Activated gamma-delta T cell treated with anti-CD3 and anti-CD28 coated beads, Interleukin-2, amount 50 U/mL, for 16 hours (primary cell): ENCODE measurements at regions not wholly inside any gene's neighbourhood (a gene's known extent, or its start where the extent isn't known, plus 50 kb on each side); places are given as distances from the start of the nearest gene placed in this dataset.
"Not testable (repeated sequence)": the region's sequence is repeated elsewhere in the genome, so short reads cannot be mapped to it uniquely, and the experiment has no call there.

Source experiments
- DNase-seq: peaks from one replicate; pipeline ENCODE4 v3.0.0-alpha.2; 2020; ENCODE audit warnings: low read depth

DNA sequence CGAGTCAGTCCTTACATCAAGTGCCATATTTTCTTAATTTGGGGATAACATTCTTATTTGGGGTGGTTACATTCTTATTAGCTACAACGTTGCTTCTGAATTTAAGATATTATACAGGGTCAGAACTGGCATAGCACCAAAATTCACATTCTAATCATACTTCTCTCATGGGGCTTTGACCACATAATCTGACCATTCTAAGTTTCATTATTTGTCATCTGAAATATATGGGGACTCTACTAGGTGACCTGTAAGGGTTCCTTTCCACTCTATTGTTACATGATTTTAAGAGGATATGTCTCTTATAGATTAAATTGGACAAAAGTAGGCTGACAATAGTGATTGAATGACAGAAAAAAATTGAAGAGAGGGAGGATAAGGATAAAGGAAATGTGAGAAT, 536.5 kb downstream of the KCTD12 start:
- DNase-seq: no peak

GRCh38 chr13:76339649-76340048, 546.6 kb downstream of the KCTD12 start:
- DNase-seq: no peak

DNA sequence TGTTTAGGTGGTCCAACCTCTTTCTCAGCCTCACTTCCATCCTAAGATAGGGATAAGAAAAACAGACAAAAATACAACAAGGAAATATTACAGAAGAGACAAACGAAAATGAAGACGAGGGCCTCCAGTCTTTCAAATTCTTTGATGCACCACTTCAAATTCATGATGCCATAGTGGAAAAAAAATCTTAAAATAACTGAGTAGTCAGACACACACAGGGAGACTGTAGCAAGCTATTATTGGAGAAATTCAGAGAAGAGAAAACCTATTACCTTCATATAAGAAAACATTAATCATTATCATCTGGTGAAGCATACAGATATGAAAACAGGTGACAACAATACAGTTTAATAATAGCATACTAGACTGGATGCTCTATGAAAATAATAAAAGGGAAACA, 548.2 kb downstream of the KCTD12 start:
- DNase-seq: no peak

GRCh38 chr13:76336889-76337844, 549.0 kb downstream of the KCTD12 start:
- no peak for DNase-seq

DNA sequence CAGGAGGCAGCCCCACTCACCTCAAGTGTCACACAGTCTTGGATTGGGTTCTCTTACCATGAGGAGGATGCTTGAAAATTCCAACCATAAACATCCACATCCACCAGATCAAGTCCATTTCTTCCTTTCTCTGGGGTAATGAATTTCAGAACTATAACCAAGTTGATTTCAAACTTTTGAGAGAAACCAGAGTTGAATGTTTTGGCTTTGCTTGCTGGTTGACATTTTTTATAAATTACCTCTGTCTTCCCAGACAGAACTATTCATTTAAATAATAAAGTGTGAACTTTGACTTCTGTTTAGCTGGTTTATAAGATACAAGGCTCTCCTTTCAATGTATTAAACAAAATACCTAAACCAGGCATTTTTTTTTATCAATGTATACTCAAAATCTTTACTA, 550.7 kb downstream of the KCTD12 start:
- DNase-seq: no peak

DNA sequence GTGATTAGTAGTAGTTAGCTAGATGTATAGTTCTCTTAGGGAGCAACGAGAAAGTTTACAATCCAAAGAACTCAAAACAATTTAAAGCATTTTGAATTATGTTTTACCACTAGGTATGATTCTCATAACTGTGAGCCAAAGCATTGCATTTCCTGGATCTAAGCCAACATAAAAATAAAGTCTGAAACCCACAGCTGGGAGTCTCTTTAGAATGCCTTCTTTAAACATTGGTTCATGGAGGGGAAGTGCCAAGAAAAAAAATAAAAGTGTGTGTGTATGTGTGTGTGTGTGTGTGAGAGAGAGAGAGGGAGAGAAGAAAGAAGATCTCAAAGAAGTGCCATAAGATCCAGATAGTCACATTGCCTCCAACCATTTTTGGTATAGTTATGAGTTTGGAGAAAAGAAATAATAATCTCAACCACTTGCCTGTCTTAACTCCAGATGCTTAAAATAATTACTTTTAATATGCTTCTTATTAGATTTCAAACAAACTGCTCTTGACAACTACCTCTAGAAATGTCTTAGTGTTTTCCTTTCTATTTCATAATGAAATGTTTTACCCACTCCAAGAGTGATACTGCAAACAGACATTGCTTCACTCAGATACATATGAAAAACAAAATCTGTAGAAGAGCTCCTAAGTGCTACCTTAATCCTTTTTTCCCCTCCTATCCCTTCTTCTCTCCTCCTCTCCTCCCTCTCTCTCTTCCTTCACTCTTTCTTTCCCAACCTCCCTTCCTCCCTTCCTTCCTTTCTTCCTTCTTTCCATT, 554.1 kb downstream of the KCTD12 start:
- no peak for DNase-seq

DNA sequence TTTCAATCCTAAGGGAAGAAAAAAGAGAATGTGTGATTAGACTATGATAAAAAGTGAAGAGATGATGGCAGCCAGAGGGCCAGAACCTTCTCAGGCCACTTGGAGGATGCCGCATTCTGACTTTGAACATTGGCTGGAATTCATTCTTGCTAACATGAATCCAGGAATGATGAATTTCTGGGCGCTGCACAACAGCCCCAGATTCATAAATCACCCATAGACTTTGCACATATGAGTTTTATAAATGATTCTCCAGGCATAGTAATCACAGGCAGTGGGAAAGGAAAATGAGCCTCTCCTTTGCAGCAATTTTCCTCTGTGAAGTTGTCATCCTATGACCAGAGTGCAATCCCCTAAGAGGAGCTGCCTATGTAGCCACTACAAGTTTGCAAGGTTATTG, 555.4 kb downstream of the KCTD12 start:
- no peak for DNase-seq

DNA sequence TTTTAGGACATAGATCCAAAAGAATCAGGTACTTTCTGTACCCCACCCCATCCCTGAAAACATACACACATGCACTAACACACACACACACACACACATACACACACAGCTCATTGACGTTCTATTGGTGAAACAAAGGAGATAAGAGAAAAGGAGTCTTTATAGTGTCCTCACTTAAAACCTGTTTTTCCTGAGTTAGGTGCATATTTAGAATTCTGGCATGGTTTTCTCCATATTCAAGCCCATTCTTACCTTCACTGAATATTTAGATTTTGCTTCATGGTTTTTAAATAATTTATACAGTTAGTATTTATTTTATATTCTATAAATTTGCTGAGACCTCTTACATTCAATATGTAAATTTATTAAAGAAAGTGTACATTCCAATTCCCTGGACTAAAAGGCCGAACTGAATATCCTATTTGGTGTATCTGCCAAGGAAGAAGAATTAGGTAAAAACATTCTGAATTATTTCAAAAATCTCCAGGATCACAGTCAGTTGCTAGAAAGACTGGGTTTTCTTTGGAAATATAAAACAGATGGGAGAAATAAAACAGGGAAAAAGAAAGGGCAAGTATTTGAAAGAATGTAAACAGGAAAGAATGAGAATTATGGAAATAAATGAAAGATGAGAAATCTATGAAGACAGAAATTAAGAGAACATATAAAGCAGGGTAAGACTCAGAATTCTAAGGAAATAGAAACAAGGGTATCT, 556.2 kb downstream of the KCTD12 start:
- no peak for DNase-seq

DNA sequence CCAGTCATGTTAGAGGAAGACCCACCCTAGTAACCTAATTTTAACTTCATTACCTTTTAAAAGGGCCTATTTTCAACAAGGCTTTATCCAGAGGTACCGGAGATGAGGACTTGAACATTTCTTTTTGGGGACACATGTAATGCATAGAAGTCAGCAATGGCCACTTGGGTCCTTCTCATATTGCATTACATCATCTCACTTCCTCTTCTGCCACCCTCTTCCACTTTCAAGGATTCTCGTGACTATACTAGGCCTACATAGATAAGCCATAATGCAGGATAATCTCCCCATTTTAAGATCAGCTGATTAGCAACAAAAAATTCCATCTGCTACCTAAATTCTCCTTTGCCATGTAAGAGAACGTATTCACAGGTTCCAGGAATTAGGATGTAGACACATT, 557.2 kb downstream of the KCTD12 start:
- no peak for DNase-seq

DNA sequence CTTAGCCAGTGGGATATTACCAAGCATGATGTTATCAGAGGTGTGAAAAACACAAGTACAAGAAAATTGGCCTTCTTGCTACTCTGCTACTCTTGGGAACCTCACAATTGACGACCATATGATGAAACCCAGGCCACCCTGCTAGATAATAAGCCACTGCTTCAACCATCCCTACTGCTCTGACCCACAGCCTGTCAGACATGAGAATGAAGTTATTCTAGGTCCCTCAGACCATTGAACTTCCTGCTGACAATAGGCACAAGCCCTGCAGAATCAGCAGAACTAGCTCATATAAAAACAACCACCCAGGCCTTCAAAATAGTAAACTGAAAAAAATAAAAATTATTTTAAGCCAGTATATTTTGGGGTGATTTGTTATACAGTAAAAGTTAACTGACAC, 559.9 kb downstream of the KCTD12 start:
- no peak for DNase-seq

GRCh38 chr13:76319921-76320320, 566.3 kb downstream of the KCTD12 start:
- no peak for DNase-seq

- DNase-seq: no peak
Observed at GRCh38 chr13:76316998-76317527, 569.1 kb downstream of the KCTD12 start.

DNA sequence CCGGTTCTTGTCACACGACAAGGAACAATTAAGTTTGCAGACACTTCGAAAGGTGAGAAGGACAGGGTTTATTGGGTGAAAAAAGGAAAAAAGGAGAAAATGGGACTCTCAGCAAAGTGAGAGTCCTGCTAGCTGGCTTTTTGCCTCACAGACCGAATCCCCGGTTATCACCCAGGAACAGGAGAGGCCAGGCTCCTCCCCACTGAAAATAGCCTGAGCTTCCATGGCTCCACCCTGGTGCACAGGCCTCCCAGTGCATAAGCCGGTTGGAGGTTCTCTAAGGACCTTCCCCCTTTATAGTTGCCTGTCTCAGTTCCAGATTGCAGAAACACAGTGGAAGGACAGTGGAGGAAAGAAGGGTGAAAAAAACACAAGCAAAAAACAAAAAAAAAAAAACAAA, 571.7 kb downstream of the KCTD12 start:
- no peak for DNase-seq

DNA sequence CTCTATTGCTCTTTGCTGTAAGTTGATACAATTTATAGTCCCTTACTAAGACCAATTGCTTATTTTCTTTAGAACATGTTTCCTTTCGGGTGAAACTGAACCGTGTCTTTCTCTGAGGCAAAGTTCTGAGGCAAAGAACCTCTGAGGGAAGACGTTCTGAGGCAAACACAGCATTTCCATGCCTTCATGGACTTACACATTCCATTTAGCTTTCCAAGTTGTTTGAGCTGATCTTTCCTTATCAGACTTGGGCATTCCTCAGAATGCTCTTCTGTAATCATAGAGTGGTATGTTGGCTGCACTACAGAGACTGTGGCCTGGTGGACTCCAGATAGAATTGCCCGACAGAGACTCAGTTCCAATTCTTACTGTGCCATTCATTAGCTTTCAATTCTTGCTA, 579.1 kb downstream of the KCTD12 start:
- no peak for DNase-seq

- DNase-seq: no peak
Observed at GRCh38 chr13:76300688-76301087, 585.5 kb downstream of the KCTD12 start.

- no peak for DNase-seq
Observed at GRCh38 chr13:76297331-76297730, 588.9 kb downstream of the KCTD12 start.

DNA sequence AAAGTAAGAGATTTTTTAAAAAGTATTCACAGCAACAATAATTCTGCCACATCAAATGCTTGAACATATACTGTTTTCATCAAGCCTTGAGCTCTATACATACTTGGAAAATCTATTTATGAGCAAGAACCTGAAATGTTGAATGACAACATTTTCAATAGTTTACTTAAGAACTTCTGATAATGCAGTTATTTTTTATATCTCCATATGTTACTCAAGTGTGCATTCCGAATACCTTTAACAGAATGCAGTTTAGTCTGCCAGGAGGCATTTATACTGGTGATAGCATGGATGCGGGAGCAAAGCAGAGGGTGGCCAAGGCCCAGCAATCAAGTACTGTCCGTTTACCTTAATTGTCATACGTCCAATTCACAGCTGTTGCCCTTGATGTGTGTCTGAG, 589.5 kb downstream of the KCTD12 start:
- no peak for DNase-seq

GRCh38 chr13:76295020-76295419, 591.2 kb downstream of the KCTD12 start:
- not testable (repeated sequence) for DNase-seq

DNA sequence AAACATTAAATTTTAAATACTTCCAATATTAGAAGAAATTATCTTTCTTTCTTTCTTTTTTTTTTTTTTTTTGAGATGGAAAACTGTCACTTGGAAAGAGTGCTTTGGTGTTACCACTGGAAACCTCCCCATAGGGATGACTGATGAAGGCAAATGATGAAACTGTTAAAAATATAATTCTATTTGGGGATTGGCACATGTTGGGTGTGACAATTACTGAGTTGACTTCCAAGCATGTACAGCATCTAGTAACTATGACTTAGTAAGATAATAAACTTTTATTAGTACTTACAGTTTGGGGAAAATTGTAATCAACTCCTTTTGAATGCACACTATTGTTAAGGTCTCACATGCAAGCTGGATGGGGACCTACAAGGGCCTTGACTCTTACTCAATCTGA, 592.5 kb downstream of the KCTD12 start:
- no peak for DNase-seq

DNA sequence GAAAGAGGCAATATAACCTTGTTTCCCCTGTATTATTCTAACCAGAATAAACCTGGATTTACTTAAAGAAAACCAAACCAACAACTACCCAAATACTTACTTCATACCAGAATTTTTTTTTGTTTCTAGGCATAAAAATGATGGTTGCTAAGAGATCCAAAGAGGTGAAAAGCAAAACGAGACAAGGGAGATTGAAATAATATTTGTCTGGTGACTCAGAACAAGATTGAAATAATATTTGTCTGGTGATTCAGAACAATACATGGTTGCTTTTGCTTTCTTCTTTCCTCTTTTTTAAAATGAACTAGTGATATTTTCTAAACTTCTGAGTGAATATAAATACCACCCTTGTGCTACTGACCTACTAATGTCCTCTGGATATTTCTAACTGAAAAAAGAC, 592.9 kb downstream of the KCTD12 start:
- DNase-seq: no peak

- DNase-seq: no peak
Observed at GRCh38 chr13:76292726-76293125, 593.5 kb downstream of the KCTD12 start.

- no peak for DNase-seq
Observed at GRCh38 chr13:76292031-76292430, 594.2 kb downstream of the KCTD12 start.
